ENCODE measurements at regions not wholly inside any gene's neighbourhood (a gene's known extent, or its start where the extent isn't known, plus 50 kb on each side); places are given as distances from the start of the nearest gene placed in this dataset.

DNA sequence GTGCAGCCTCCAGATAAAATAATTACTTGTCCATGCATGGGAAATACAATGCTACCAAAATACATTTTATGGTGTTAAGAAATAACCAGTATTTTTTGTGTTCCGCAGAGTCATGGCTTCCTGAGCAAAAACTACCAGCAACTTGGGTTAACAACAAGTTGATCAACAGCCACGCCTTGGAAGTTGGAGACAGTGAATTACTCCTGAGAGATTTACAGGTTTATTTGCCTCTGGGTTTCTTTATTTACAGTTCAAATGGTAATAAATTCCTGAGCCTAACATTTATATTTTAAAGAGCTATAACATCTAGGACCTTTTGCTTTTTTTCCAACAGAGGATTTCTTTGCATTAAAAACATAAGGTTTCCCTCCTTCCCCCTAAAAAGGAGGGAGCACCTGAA, 194.0 kb downstream of the IPO8 start:
- TF ChIP-seq, protein P1, sequence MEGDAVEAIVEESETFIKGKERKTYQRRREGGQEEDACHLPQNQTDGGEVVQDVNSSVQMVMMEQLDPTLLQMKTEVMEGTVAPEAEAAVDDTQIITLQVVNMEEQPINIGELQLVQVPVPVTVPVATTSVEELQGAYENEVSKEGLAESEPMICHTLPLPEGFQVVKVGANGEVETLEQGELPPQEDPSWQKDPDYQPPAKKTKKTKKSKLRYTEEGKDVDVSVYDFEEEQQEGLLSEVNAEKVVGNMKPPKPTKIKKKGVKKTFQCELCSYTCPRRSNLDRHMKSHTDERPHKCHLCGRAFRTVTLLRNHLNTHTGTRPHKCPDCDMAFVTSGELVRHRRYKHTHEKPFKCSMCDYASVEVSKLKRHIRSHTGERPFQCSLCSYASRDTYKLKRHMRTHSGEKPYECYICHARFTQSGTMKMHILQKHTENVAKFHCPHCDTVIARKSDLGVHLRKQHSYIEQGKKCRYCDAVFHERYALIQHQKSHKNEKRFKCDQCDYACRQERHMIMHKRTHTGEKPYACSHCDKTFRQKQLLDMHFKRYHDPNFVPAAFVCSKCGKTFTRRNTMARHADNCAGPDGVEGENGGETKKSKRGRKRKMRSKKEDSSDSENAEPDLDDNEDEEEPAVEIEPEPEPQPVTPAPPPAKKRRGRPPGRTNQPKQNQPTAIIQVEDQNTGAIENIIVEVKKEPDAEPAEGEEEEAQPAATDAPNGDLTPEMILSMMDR (IDR thresholded peaks at IDR 0.05; ENCODE audit: low read depth, low read length, missing input control) = no peak
- TF ChIP-seq RAD21 (IDR thresholded peaks at IDR 0.05) (no peak), EGR1 (IDR thresholded peaks at IDR 0.05; ENCODE audit: low read depth in 2 of 2) (no peak), SP1 (IDR thresholded peaks at IDR 0.05) (no peak), GABPA (IDR thresholded peaks at IDR 0.05 in 1 of 2, conservative IDR thresholded peaks at IDR 0.05 in 1 of 2) (no peak), JUND (IDR thresholded peaks at IDR 0.05) (no peak), YY1 (IDR thresholded peaks at IDR 0.05) (no peak)
- TF ChIP-seq, protein P2, sequence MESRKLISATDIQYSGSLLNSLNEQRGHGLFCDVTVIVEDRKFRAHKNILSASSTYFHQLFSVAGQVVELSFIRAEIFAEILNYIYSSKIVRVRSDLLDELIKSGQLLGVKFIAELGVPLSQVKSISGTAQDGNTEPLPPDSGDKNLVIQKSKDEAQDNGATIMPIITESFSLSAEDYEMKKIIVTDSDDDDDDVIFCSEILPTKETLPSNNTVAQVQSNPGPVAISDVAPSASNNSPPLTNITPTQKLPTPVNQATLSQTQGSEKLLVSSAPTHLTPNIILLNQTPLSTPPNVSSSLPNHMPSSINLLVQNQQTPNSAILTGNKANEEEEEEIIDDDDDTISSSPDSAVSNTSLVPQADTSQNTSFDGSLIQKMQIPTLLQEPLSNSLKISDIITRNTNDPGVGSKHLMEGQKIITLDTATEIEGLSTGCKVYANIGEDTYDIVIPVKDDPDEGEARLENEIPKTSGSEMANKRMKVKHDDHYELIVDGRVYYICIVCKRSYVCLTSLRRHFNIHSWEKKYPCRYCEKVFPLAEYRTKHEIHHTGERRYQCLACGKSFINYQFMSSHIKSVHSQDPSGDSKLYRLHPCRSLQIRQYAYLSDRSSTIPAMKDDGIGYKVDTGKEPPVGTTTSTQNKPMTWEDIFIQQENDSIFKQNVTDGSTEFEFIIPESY (IDR thresholded peaks at IDR 0.05) = no peak
- TF ChIP-seq, protein P3, sequence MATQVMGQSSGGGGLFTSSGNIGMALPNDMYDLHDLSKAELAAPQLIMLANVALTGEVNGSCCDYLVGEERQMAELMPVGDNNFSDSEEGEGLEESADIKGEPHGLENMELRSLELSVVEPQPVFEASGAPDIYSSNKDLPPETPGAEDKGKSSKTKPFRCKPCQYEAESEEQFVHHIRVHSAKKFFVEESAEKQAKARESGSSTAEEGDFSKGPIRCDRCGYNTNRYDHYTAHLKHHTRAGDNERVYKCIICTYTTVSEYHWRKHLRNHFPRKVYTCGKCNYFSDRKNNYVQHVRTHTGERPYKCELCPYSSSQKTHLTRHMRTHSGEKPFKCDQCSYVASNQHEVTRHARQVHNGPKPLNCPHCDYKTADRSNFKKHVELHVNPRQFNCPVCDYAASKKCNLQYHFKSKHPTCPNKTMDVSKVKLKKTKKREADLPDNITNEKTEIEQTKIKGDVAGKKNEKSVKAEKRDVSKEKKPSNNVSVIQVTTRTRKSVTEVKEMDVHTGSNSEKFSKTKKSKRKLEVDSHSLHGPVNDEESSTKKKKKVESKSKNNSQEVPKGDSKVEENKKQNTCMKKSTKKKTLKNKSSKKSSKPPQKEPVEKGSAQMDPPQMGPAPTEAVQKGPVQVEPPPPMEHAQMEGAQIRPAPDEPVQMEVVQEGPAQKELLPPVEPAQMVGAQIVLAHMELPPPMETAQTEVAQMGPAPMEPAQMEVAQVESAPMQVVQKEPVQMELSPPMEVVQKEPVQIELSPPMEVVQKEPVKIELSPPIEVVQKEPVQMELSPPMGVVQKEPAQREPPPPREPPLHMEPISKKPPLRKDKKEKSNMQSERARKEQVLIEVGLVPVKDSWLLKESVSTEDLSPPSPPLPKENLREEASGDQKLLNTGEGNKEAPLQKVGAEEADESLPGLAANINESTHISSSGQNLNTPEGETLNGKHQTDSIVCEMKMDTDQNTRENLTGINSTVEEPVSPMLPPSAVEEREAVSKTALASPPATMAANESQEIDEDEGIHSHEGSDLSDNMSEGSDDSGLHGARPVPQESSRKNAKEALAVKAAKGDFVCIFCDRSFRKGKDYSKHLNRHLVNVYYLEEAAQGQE (IDR thresholded peaks at IDR 0.05) = no peak
